ENCODE measurements at regions not wholly inside any gene's neighbourhood (a gene's known extent, or its start where the extent isn't known, plus 50 kb on each side); places are given as distances from the start of the nearest gene placed in this dataset.
"Not testable (repeated sequence)": the region's sequence is repeated elsewhere in the genome, so short reads cannot be mapped to it uniquely, and the experiment has no call there.

GRCh38 chr17:70292366-70292765, 123.0 kb downstream of the KCNJ2 start:
- H3K9me3 ChIP-seq (ENCODE audit: control insufficient read depth in 2 of 2, insufficient read depth in 1 of 2, low read depth in 1 of 2, low read length in 1 of 2) = no peaks in the 10 kb centered on the region
- WGBS, 3 donors = 52 to 75% (median 75%) methylated on average over 1 of the region's 1 CpG
- H3K27me3 ChIP-seq (ENCODE audit: control insufficient read depth in 3 of 3, insufficient read depth in 3 of 3, low read length in 3 of 3) = no peaks in the 10 kb centered on the region
- no peaks in the 10 kb centered on the region for H3K36me3 ChIP-seq (ENCODE audit: control insufficient read depth in 3 of 3, insufficient read depth in 2 of 3, low read depth in 1 of 3, low read length in 3 of 3)
- no peaks in the 10 kb centered on the region for H3K4me1 ChIP-seq (ENCODE audit: control insufficient read depth in 3 of 3, insufficient read depth in 2 of 3, low read depth in 1 of 3, low read length in 2 of 3)
- no peak overlapping the region for H3K27ac ChIP-seq (ENCODE audit: low read depth in 1 of 3, low read length in 2 of 3)
- no peak overlapping the region for H3K4me3 ChIP-seq (ENCODE audit: low read depth in 1 of 3, low read length in 3 of 3)
- DNase-seq (no peak), FAIRE-seq (no peak)

DNA sequence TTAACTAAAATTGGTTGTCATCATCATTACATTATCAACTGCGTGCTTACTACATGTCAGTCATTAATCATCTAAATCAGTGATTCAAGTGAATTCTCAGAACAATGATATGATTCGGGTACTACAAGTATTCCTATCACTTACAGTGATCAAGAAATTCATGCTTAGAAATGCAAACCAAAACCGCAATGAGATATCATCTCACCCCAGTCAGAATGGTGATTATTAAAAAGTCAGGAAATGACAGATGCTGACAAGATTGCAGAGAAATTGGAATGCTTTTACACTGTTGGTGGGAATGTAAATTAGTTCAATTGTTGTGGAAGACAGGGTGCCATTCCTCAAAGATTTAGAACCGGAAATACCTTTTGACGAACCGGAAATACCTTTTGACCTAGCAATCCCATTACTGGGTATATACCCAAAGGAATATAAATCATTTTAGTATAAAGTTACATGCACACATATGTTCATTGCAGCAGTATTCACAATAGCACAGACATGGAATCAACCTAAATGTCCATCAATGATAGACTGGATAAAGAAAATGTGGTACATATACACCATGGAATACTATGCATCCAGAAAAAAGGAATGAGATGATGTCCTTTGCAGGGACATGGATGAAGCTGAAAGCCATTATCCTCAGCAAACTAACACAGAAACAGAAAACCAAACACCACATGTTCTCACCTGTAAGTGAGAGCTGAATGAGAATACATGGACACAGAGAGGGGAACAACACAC, 124.4 kb downstream of the KCNJ2 start:
- 87 to 91% (median 89%) methylated on average over 6 of the region's 6 CpGs for WGBS, 3 donors
- not testable (repeated sequence) for H3K4me1 ChIP-seq (ENCODE audit: control insufficient read depth in 3 of 3, insufficient read depth in 2 of 3, low read depth in 1 of 3, low read length in 2 of 3); H3K27ac ChIP-seq (ENCODE audit: low read depth in 1 of 3, low read length in 2 of 3); DNase-seq; H3K27me3 ChIP-seq (ENCODE audit: control insufficient read depth in 3 of 3, insufficient read depth in 3 of 3, low read length in 3 of 3); H3K36me3 ChIP-seq (ENCODE audit: control insufficient read depth in 3 of 3, insufficient read depth in 2 of 3, low read depth in 1 of 3, low read length in 3 of 3); H3K9me3 ChIP-seq (ENCODE audit: control insufficient read depth in 2 of 2, insufficient read depth in 1 of 2, low read depth in 1 of 2, low read length in 1 of 2); H3K4me3 ChIP-seq (ENCODE audit: low read depth in 1 of 3, low read length in 3 of 3); FAIRE-seq

GRCh38 chr17:70295329-70295728, 126.0 kb downstream of the KCNJ2 start:
- Histone ChIP-seq H3K27ac (ENCODE audit: low read depth in 1 of 3, low read length in 2 of 3) (no peak overlapping the region), H3K36me3 (ENCODE audit: control insufficient read depth in 3 of 3, insufficient read depth in 2 of 3, low read depth in 1 of 3, low read length in 3 of 3) (no peaks in the 10 kb centered on the region), H3K4me1 (ENCODE audit: control insufficient read depth in 3 of 3, insufficient read depth in 2 of 3, low read depth in 1 of 3, low read length in 2 of 3) (no peaks in the 10 kb centered on the region), H3K4me3 (ENCODE audit: low read depth in 1 of 3, low read length in 3 of 3) (no peak overlapping the region), H3K27me3 (ENCODE audit: control insufficient read depth in 3 of 3, insufficient read depth in 3 of 3, low read length in 3 of 3) (no peaks in the 10 kb centered on the region), H3K9me3 (ENCODE audit: control insufficient read depth in 2 of 2, insufficient read depth in 1 of 2, low read depth in 1 of 2, low read length in 1 of 2) (no peaks in the 10 kb centered on the region)
- DNase-seq (no peak), FAIRE-seq (no peak)
- WGBS, 3 donors = 31 to 43% (median 33%) methylated on average over 1 of the region's 1 CpG

DNA sequence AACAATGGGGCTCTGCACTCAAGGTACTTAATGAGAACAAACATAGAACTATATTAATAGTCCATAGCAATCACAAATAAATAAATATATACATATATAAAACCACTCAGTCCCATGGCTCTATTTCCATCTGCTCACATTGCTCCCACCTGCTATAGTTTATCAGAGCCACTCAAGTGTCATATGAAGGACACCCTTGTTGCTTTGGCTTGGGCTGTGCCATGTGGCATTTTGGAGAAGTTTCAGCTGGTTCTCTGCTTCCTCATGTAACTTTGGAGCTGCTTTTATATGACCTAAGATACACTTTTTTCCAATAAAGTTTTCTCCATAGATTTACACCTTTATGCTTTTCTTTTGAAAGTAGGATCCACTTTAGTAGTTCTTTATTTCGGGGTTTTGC, 126.4 kb downstream of the KCNJ2 start:
- no peaks in the 10 kb centered on the region for H3K9me3 ChIP-seq (ENCODE audit: control insufficient read depth in 2 of 2, insufficient read depth in 1 of 2, low read depth in 1 of 2, low read length in 1 of 2)
- DNase-seq (no peak), FAIRE-seq (no peak)
- H3K4me3 ChIP-seq (ENCODE audit: low read depth in 1 of 3, low read length in 3 of 3) = no peak overlapping the region
- no peaks in the 10 kb centered on the region for H3K36me3 ChIP-seq (ENCODE audit: control insufficient read depth in 3 of 3, insufficient read depth in 2 of 3, low read depth in 1 of 3, low read length in 3 of 3)
- H3K27me3 ChIP-seq (ENCODE audit: control insufficient read depth in 3 of 3, insufficient read depth in 3 of 3, low read length in 3 of 3) = no peaks in the 10 kb centered on the region
- H3K4me1 ChIP-seq (ENCODE audit: control insufficient read depth in 3 of 3, insufficient read depth in 2 of 3, low read depth in 1 of 3, low read length in 2 of 3) = no peaks in the 10 kb centered on the region
- 88 to 97% (median 90%) methylated on average over 1 of the region's 1 CpG for WGBS, 3 donors
- no peak overlapping the region for H3K27ac ChIP-seq (ENCODE audit: low read depth in 1 of 3, low read length in 2 of 3)

- FAIRE-seq = no peak
These were observed 127.1 kb downstream of the KCNJ2 start for GRCh38 chr17:70296456-70296855.

DNA sequence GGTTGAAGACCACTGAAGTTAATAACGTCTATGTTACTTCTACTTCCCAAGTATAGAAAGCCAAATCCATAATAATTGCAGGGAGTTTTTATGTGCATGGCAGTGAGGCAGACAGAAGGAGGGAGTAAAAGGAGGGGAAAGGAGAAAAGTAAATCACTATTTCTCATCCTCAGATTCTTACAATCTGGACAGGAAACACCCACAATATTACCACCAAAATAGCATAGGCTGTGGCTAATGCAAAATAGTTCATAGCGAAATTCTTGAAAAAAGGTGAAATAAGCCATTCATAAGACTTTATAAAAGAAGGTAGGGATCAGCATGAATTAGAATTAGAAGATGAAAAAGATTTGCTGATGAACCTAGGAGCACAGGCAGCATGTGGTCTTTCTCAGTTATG, 128.1 kb downstream of the KCNJ2 start:
- no peak for DNase-seq
- Histone ChIP-seq H3K36me3 (ENCODE audit: control insufficient read depth in 3 of 3, insufficient read depth in 2 of 3, low read depth in 1 of 3, low read length in 3 of 3) (no peaks in the 10 kb centered on the region), H3K4me3 (ENCODE audit: low read depth in 1 of 3, low read length in 3 of 3) (no peak overlapping the region), H3K27ac (ENCODE audit: low read depth in 1 of 3, low read length in 2 of 3) (no peak overlapping the region), H3K27me3 (ENCODE audit: control insufficient read depth in 3 of 3, insufficient read depth in 3 of 3, low read length in 3 of 3) (no peaks in the 10 kb centered on the region), H3K9me3 (ENCODE audit: control insufficient read depth in 2 of 2, insufficient read depth in 1 of 2, low read depth in 1 of 2, low read length in 1 of 2) (no peaks in the 10 kb centered on the region), H3K4me1 (ENCODE audit: control insufficient read depth in 3 of 3, insufficient read depth in 2 of 3, low read depth in 1 of 3, low read length in 2 of 3) (no peaks in the 10 kb centered on the region)
- WGBS, 3 donors = 80 to 87% (median 85%) methylated on average over 2 of the region's 2 CpGs
- no peak for FAIRE-seq

More at GRCh38 chr17:70296456-70296855, 127.1 kb downstream of the KCNJ2 start:
- no peaks in the 10 kb centered on the region for H3K36me3 ChIP-seq (ENCODE audit: control insufficient read depth in 3 of 3, insufficient read depth in 2 of 3, low read depth in 1 of 3, low read length in 3 of 3)
- no peak overlapping the region for H3K4me3 ChIP-seq (ENCODE audit: low read depth in 1 of 3, low read length in 3 of 3)
- 77 to 89% (median 87%) methylated on average over 2 of the region's 2 CpGs for WGBS, 3 donors
- no peak overlapping the region for H3K27ac ChIP-seq (ENCODE audit: low read depth in 1 of 3, low read length in 2 of 3)
- DNase-seq = no peak
- no peaks in the 10 kb centered on the region for H3K4me1 ChIP-seq (ENCODE audit: control insufficient read depth in 3 of 3, insufficient read depth in 2 of 3, low read depth in 1 of 3, low read length in 2 of 3)
- no peaks in the 10 kb centered on the region for H3K9me3 ChIP-seq (ENCODE audit: control insufficient read depth in 2 of 2, insufficient read depth in 1 of 2, low read depth in 1 of 2, low read length in 1 of 2)
- H3K27me3 ChIP-seq (ENCODE audit: control insufficient read depth in 3 of 3, insufficient read depth in 3 of 3, low read length in 3 of 3) = no peaks in the 10 kb centered on the region

DNA sequence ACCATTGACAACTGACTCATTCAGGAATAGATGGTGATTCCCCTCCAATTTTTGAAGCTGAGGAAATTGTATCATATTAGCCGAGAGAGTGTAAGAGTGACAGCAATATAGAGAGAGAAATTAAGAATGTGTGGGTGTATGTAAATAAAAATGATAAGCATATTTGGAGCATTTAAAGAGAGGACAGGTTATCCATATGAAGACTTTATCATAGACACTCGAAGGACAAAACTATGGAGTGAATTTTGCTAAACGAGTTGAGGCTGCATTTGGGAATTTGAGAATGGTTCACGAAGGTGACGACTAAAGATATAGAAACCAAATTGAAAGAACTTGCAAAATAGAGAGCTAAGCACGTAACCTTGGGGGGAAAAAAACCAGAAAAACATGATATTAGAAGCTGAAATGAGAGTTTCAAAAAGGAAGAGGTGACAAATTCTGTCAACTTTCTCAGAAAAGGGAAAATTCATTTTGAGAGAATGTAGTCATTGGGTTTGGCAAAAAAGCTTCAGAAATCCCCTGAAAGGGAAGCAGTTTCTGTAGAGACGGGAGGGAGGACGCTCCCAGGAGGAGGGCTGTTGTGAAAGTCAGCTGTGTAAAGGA, 129.7 kb downstream of the KCNJ2 start:
- Histone ChIP-seq H3K36me3 (ENCODE audit: control insufficient read depth in 3 of 3, insufficient read depth in 2 of 3, low read depth in 1 of 3, low read length in 3 of 3) (no peaks in the 10 kb centered on the region), H3K4me1 (ENCODE audit: control insufficient read depth in 3 of 3, insufficient read depth in 2 of 3, low read depth in 1 of 3, low read length in 2 of 3) (no peaks in the 10 kb centered on the region), H3K9me3 (ENCODE audit: control insufficient read depth in 2 of 2, insufficient read depth in 1 of 2, low read depth in 1 of 2, low read length in 1 of 2) (no peaks in the 10 kb centered on the region), H3K27ac (ENCODE audit: low read depth in 1 of 3, low read length in 2 of 3) (no peak overlapping the region), H3K27me3 (ENCODE audit: control insufficient read depth in 3 of 3, insufficient read depth in 3 of 3, low read length in 3 of 3) (no peaks in the 10 kb centered on the region), H3K4me3 (ENCODE audit: low read depth in 1 of 3, low read length in 3 of 3) (no peak overlapping the region)
- no peak for FAIRE-seq
- WGBS, 3 donors = 66 to 81% (median 70%) methylated on average over 8 of the region's 8 CpGs
- no peak for DNase-seq

GRCh38 chr17:70307430-70308225, 138.3 kb downstream of the KCNJ2 start:
- 70 to 81% (median 81%) methylated on average over 3 of the region's 3 CpGs for WGBS, 3 donors
- no peak for DNase-seq
- Histone ChIP-seq H3K4me1 (ENCODE audit: control insufficient read depth in 3 of 3, insufficient read depth in 2 of 3, low read depth in 1 of 3, low read length in 2 of 3) (no peaks in the 10 kb centered on the region), H3K36me3 (ENCODE audit: control insufficient read depth in 3 of 3, insufficient read depth in 2 of 3, low read depth in 1 of 3, low read length in 3 of 3) (no peaks in the 10 kb centered on the region), H3K4me3 (ENCODE audit: low read depth in 1 of 3, low read length in 3 of 3) (no peak overlapping the region), H3K27ac (ENCODE audit: low read depth in 1 of 3, low read length in 2 of 3) (no peak overlapping the region), H3K9me3 (ENCODE audit: control insufficient read depth in 2 of 2, insufficient read depth in 1 of 2, low read depth in 1 of 2, low read length in 1 of 2) (no peaks in the 10 kb centered on the region), H3K27me3 (ENCODE audit: control insufficient read depth in 3 of 3, insufficient read depth in 3 of 3, low read length in 3 of 3) (no peaks in the 10 kb centered on the region)
- FAIRE-seq = no peak
